ENCODE measurements at regions not wholly inside any gene's neighbourhood (a gene's known extent, or its start where the extent isn't known, plus 50 kb on each side); places are given as distances from the start of the nearest gene placed in this dataset.
A peak's percentile ranks its signal among the peaks of the same experiment; 100 is the strongest.

GRCh38 chr16:86670750-86671234, 92.4 kb downstream of the FOXL1 start:
- peaks cover 8% of the 10 kb centered on the region for H3K4me1 ChIP-seq
- no peak overlapping the region for H3K4me3 ChIP-seq
- no peak overlapping the region for H3K9ac ChIP-seq
- no peak for TF ChIP-seq Cebpa-rat (IDR thresholded peaks at IDR 0.05)
- no peak overlapping the region for H3K4me2 ChIP-seq
- H3K27ac ChIP-seq: no peak overlapping the region
- H3K27me3 ChIP-seq: no peaks in the 10 kb centered on the region
- H3K36me3 ChIP-seq: no peaks in the 10 kb centered on the region
- no peaks in the 10 kb centered on the region for H3K9me3 ChIP-seq
- no peaks in the 10 kb centered on the region for H4K20me1 ChIP-seq

GRCh38 chr16:86671486-86672178, 93.3 kb downstream of the FOXL1 start:
- H3K27ac ChIP-seq: no peak overlapping the region
- no peaks in the 10 kb centered on the region for H3K36me3 ChIP-seq
- no peaks in the 10 kb centered on the region for H3K9me3 ChIP-seq
- H3K9ac ChIP-seq: no peak overlapping the region
- no peak for TF ChIP-seq Cebpa-rat (IDR thresholded peaks at IDR 0.05)
- H3K4me3 ChIP-seq: no peak overlapping the region
- no peaks in the 10 kb centered on the region for H3K27me3 ChIP-seq
- no peak overlapping the region for H3K4me2 ChIP-seq
- H3K4me1 ChIP-seq: 0 out of 2 replicates have a peak, but pooled peaks cover 4% of the 10 kb centered on the region
- H4K20me1 ChIP-seq: no peaks in the 10 kb centered on the region

- H3K36me3 ChIP-seq: no peaks in the 10 kb centered on the region
- no peak overlapping the region for H3K4me2 ChIP-seq
- H3K4me1 ChIP-seq: 0 out of 2 replicates have a peak, but pooled peaks cover 4% of the 10 kb centered on the region
- H3K4me3 ChIP-seq: no peak overlapping the region
- TF ChIP-seq Cebpa-rat (IDR thresholded peaks at IDR 0.05): no peak
- H3K27me3 ChIP-seq: no peaks in the 10 kb centered on the region
- H4K20me1 ChIP-seq: no peaks in the 10 kb centered on the region
- no peak overlapping the region for H3K27ac ChIP-seq
- no peak overlapping the region for H3K9ac ChIP-seq
- no peaks in the 10 kb centered on the region for H3K9me3 ChIP-seq
These were observed 94.0 kb downstream of the FOXL1 start for GRCh38 chr16:86672179-86672863.

GRCh38 chr16:86673090-86673955, 95.0 kb downstream of the FOXL1 start:
- H3K9me3 ChIP-seq: peaks cover 4% of the 10 kb centered on the region
- no peaks in the 10 kb centered on the region for H4K20me1 ChIP-seq
- TF ChIP-seq Cebpa-rat (IDR thresholded peaks at IDR 0.05): no peak
- H3K4me2 ChIP-seq: no peak overlapping the region
- no peaks in the 10 kb centered on the region for H3K27me3 ChIP-seq
- no peak overlapping the region for H3K9ac ChIP-seq
- 0 out of 2 replicates have a peak, but pooled peaks cover 4% of the 10 kb centered on the region for H3K4me1 ChIP-seq
- H3K27ac ChIP-seq: no peak overlapping the region
- H3K4me3 ChIP-seq: no peak overlapping the region
- no peaks in the 10 kb centered on the region for H3K36me3 ChIP-seq

GRCh38 chr16:86673956-86674453, 95.7 kb downstream of the FOXL1 start:
- no peaks in the 10 kb centered on the region for H3K27me3 ChIP-seq
- no peaks in the 10 kb centered on the region for H3K36me3 ChIP-seq
- TF ChIP-seq Cebpa-rat (IDR thresholded peaks at IDR 0.05): no peak
- no peak overlapping the region for H3K4me2 ChIP-seq
- H3K4me1 ChIP-seq: 0 out of 2 replicates have a peak, but pooled peaks cover 4% of the 10 kb centered on the region
- no peak overlapping the region for H3K9ac ChIP-seq
- no peak overlapping the region for H3K27ac ChIP-seq
- no peaks in the 10 kb centered on the region for H4K20me1 ChIP-seq
- H3K4me3 ChIP-seq: no peak overlapping the region
- peaks cover 4% of the 10 kb centered on the region for H3K9me3 ChIP-seq

- no peak for TF ChIP-seq Cebpa-rat (IDR thresholded peaks at IDR 0.05)
- Histone ChIP-seq H3K27ac (no peak overlapping the region), H4K20me1 (no peaks in the 10 kb centered on the region), H3K27me3 (no peaks in the 10 kb centered on the region), H3K4me2 (no peak overlapping the region), H3K4me1 (peaks cover 19% of the 10 kb centered on the region), H3K4me3 (no peak overlapping the region), H3K9ac (no peak overlapping the region), H3K36me3 (no peaks in the 10 kb centered on the region), H3K9me3 (peaks cover 12% of the 10 kb centered on the region)
These were observed 97.9 kb downstream of the FOXL1 start for GRCh38 chr16:86676254-86676670.

GRCh38 chr16:86679490-86679889, 101.1 kb downstream of the FOXL1 start:
- Histone ChIP-seq H3K4me3 (no peak overlapping the region), H3K9me3 (peaks cover 12% of the 10 kb centered on the region), H3K27me3 (no peaks in the 10 kb centered on the region), H3K9ac (no peak overlapping the region), H3K36me3 (no peaks in the 10 kb centered on the region), H3K27ac (no peak overlapping the region), H4K20me1 (no peaks in the 10 kb centered on the region), H3K4me1 (peaks cover 33% of the 10 kb centered on the region), H3K4me2 (peak overlapping the region; percentile 46; the same call in 1 of the 2 replicates)
- no peak for TF ChIP-seq Cebpa-rat (IDR thresholded peaks at IDR 0.05)

GRCh38 chr16:86680162-86680561, 101.8 kb downstream of the FOXL1 start:
- no peaks in the 10 kb centered on the region for H3K27me3 ChIP-seq
- TF ChIP-seq Cebpa-rat (IDR thresholded peaks at IDR 0.05): no peak
- peaks cover 38% of the 10 kb centered on the region for H3K4me1 ChIP-seq
- H3K9me3 ChIP-seq: peaks cover 12% of the 10 kb centered on the region
- no peak overlapping the region for H3K4me3 ChIP-seq
- H4K20me1 ChIP-seq: no peaks in the 10 kb centered on the region
- H3K36me3 ChIP-seq: no peaks in the 10 kb centered on the region
- peak overlapping the region; percentile 46 for H3K4me2 ChIP-seq
- H3K9ac ChIP-seq: no peak overlapping the region
- H3K27ac ChIP-seq: no peak overlapping the region

- H3K4me2 ChIP-seq: peak overlapping the region; percentile 46
- peaks cover 12% of the 10 kb centered on the region for H3K9me3 ChIP-seq
- TF ChIP-seq Cebpa-rat (IDR thresholded peaks at IDR 0.05): no peak
- no peak overlapping the region for H3K4me3 ChIP-seq
- no peak overlapping the region for H3K9ac ChIP-seq
- H3K27ac ChIP-seq: no peak overlapping the region
- H3K27me3 ChIP-seq: no peaks in the 10 kb centered on the region
- H4K20me1 ChIP-seq: no peaks in the 10 kb centered on the region
- H3K4me1 ChIP-seq: peaks cover 38% of the 10 kb centered on the region
- H3K36me3 ChIP-seq: no peaks in the 10 kb centered on the region
These were observed 102.3 kb downstream of the FOXL1 start for GRCh38 chr16:86680661-86681030.

Measured in BLaER1 (cell line).